Activated CD4-positive, alpha-beta T cell treated with anti-CD3 and anti-CD28 coated beads, Interleukin-2, amount 50 U/mL, for 48 hours (primary cell): ENCODE measurements at regions not wholly inside any gene's neighbourhood (a gene's known extent, or its start where the extent isn't known, plus 50 kb on each side); places are given as distances from the start of the nearest gene placed in this dataset.
"Not testable (repeated sequence)": the region's sequence is repeated elsewhere in the genome, so short reads cannot be mapped to it uniquely, and the experiment has no call there.

Experiments used
- DNase-seq, 2 experiments: peaks; one replicate each; pipeline ENCODE4 v3.0.0-alpha.2; 2020

- no peak for DNase-seq
These were observed 55.2 kb downstream of the GCC1 start for GRCh38 chr7:127530148-127530547.

DNA sequence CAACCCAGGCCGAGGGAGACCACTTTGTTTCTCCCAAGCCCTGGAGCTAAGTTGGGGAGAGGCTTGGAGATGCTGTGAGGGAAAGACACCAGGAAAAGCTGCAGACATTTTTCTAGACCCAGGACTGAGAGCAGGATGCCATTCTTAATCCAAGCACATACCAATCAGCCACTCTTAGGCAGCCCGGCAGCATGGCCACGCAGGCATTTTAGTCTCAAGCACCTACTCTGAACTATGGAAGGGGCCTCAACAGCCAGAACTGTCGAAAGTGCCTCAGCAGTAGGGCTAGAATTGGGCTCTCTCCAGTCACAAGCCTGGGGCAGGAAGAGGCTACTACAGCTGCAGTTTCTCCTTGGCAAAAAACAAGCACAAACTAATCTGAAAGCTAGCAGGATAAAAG lies 57.8 kb downstream of the GCC1 start:
- DNase-seq = no peak

DNA sequence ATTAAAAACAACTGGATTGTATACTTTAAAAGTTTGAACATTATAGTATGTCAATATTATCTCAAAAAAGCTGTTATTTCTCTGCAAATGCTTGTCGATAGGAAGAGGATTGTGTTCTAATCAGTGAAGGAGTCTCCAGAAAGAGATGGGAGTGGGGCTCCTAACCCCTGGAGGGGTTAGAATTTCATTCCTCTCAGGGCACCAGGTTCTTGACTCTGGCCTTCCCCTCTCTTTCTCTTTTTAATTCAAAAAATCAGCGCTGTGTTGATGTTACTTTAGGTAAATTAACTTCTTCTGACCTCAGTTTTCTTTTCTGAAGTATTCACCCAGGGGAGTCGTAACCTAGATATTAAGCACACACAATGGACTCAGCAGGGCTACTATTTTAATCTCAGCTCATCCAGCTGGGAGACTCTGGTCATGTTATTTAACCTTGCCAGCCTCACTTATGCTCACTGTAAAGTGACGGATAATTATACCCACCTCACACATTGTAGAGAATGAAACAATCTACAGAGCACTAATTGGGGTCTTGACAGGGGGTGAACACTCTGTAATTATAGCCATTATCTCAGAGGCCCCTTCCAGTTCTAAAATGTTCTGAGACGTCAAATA lies 59.4 kb downstream of the GCC1 start:
- no peak for DNase-seq

DNA sequence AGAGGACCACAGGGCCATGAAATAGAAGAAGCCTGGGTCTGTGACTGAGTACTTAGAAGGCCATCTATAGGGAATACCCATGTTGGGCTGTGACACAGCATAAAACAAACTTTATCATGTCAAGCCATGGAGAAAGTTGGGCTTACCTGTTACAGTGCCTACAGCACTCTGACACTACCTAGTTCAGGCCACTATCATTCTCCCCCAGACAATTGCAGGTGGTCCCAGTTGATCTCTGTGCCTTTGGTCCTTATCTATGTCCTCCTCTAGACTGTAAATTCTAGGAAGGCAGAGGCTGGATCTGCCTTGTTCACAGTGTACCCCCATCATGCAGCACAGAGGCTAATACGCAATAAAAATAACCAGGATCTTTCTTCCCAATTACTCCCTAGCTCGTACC lies 69.1 kb downstream of the GCC1 start:
- no peak for DNase-seq

DNA sequence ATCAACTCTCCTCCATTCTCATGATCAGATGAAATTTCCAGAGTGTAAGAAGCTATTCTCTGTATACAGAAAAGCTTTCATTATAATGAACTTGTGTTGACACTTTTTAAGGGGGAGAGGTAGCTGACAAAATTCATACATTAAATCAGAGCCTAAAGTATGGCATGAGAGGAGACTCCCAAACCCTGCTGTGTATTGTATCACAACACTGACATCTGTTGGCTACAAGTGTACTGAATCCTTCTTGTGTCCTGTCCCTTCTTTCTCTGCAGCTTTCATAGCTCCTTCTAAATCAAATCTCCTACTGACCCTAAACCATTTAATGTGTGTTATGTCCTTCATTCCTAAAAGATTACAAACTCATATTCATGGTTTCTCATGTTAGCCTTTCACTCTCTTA lies 70.9 kb downstream of the GCC1 start:
- DNase-seq = no peak

DNA sequence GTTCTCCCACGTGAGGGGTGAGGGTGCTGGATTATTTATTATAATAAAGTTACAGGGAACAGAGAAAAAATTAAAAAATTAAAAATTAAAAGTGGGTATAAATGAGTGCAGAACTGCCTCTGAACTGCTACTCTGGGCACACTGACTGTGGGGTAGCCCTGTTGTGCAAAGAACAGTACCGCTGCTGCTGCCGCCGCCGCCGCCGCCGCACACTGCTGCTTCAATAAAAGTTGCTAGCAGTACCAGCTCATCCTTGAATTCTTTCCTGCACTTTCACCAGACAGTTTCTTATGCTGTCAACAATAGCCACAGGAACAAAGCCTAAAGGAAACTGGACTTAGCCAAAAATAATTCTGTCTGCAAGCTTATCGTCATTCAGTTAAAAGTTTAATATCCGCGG lies 72.1 kb downstream of the GCC1 start:
- no peak for DNase-seq

DNA sequence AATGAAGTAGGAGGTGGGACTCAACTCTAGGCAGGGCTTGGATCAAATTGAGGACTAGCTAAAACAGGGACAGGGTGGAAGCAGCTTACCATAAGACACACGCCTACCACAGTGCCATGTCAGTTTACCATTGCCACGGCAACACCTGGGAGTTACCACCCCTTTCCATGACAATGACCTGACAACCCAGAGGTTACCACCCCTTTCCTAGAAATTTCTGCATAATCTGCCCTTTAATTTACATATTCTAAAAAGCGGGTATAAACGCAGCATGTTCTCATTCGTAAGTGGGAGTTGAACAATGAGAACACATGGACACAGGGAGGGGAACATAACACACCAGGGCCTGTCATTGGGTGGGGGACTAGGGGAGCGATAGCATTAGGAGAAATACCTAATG lies 72.7 kb downstream of the GCC1 start:
- DNase-seq = no peak

DNA sequence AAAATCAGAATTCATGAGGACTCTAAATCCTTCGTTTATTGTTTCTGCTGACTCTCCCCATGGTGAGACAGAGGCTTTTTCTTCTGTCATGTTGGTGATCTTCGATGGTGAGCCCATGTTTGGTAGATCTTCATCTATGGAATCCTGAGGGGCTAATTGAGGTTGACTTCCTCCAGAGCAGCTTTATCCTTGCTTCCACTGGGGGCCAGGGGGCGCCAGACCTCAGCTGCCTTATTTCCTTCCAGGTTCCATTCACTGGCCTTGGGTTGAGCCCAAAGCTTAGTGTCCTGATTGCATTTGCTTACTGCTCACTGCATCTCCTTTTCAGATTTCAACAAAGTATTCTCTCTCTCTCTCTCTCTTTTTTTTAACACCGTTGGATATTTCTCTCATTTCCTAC lies 80.7 kb downstream of the GCC1 start:
- peak; percentile 20 to 33 for DNase-seq

GRCh38 chr7:127501817-127502216 lies 83.6 kb downstream of the GCC1 start:
- DNase-seq = no peak

- no peak for DNase-seq
These were observed 94.9 kb upstream of the ZNF800 start for GRCh38 chr7:127487381-127487780.

DNA sequence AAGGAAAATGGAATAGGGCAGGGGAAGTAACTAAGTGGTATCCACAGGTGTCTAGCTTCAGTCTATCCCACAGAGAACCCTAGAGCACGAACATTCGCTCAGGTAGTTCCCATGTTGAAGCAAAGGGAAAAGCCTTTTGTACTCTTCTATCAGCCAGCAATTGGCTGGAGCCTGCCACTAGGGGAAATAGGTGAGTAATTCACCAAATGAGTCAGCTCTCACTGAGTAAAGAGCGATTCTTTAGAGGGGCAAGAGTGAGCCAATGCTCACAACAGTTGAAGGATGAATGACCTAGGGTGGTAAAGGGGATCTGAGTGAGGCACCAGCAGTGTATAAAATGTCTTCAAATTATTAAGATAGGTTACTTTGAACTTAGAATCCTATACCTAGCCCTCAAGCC lies 94.1 kb upstream of the ZNF800 start:
- DNase-seq = no peak

DNA sequence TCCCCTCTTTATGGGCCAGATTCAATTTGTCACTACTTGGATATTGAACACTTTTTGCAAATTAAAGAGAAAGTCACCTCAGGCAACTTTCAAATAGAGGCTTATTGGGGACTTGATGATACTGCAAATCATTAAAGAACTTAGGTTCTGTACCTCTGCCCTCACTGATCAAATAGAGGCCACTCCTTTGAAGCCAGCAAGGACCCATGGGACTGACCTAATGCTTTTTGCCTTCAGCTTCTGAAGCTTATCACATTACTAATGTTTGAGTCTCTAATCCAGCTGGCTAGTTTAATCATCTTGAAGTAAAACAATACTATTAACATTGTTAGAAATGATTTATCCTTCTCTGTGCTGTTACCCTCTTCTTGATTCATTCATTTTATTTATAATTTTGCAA lies 93.0 kb upstream of the ZNF800 start:
- no peak for DNase-seq

GRCh38 chr7:127484954-127485353 lies 92.4 kb upstream of the ZNF800 start:
- no peak for DNase-seq

GRCh38 chr7:127478461-127478860 lies 86.0 kb upstream of the ZNF800 start:
- DNase-seq = no peak

- DNase-seq = no peak
These were observed 85.5 kb upstream of the ZNF800 start for GRCh38 chr7:127478024-127478355.

- no peak for DNase-seq
These were observed 85.0 kb upstream of the ZNF800 start for GRCh38 chr7:127477295-127478023.

DNA sequence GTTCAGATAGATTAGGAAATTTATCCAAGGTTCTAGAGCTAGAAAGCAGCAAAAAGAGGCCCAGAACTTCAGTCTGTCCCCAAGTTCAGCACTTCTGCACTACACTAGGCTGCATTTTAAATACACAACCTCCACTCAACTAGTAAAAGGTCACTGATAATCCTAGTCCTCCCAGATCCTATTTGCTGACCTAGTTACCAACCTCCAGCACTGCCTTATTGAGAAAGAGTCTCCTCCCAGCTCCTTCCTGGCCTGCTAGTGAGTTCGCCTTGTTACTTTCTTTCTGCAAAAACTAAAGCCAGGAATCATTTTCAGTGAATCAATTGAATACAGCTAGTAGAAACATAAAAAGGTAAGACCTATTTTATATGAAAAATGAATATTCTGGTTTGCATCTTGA lies 84.1 kb upstream of the ZNF800 start:
- no peak for DNase-seq

GRCh38 chr7:127474457-127474856 lies 81.9 kb upstream of the ZNF800 start:
- no peak for DNase-seq

GRCh38 chr7:127473409-127473808 lies 80.9 kb upstream of the ZNF800 start:
- no peak for DNase-seq

DNA sequence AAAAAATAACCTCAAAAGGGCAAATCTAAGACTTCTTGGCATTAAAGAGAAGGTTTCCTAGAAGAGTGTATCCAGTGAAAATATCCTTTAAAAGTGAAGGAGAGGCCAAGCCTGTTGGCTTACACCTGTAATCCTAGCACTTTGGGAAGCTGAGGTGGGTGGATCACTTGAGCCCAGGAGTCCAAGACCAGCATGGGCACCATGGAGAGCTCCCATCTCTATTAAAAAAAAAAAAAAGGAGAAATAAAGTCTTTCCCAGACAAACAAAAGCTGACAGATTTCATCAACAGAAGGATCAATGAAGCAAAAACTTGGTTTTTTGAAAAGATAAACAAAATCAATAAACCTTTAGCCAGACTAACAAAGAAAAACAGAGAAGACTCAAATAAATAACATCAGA lies 67.6 kb upstream of the ZNF800 start:
- DNase-seq = no peak

DNA sequence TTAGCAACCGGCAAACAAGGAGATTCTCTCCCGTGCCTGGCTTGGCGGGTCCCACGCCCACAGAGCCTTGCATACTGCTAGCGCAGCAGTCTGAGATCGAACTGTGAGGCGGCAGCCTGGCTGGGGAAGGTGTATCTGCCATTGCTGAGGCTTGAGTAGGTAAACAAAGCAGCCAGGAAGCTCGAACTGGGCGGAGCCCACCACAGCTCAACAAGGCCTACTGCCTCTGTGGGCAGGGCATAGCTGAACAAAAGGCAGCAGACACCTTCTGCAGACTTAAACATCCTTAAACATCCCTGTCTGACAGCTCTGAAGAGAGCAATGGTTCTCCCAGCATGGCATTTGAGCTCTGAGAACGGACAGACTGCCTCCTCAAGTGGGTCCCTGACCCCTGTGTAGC lies 58.8 kb upstream of the ZNF800 start:
- DNase-seq = not testable (repeated sequence)

- DNase-seq = no peak
These were observed 56.1 kb upstream of the ZNF800 start for GRCh38 chr7:127448566-127448965.

- peak; percentile 36 to 51 for DNase-seq
These were observed 54.9 kb upstream of the ZNF800 start for GRCh38 chr7:127447326-127447945.

DNA sequence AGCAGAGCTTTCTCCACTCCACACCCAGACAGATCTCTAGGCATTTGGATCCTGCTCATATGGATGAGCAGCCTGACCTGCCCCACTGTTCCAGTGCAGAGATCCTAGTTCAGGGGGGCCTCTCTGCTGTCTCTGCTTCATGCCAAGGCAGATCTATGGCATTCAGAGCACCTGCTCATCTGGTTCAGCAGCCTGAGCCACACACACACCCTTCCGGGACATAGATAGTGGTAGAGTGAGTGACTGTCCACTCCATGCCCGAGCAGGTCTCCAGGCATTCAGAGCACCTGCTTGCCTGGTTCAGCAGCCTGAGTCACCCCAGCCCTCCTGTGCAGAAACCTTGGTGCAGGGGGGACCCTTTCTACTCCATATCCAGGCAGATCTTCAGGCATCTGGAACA lies 54.3 kb upstream of the ZNF800 start:
- no peak for DNase-seq
